OCI-LY1 (cell line): ENCODE measurements at regions not wholly inside any gene's neighbourhood (a gene's known extent, or its start where the extent isn't known, plus 50 kb on each side); places are given as distances from the start of the nearest gene placed in this dataset.

Source experiments
- CTCF ChIP-seq: fragments of 200-600 bp; sonication (generic), shearing (Covaris generic); IDR thresholded peaks from 2 replicates; pipeline ENCODE4 v1.5.1; 2017; ENCODE audit warnings: mild to moderate bottlenecking, antibody characterized with exemption, low read length, moderate library complexity, mixed read lengths
- EZH2 ChIP-seq: fragments of 200-600 bp; sonication (generic), shearing (Covaris generic); IDR thresholded peaks from 2 replicates; pipeline ENCODE4 v1.8.0; 2017; ENCODE audit warnings: borderline replicate concordance, mixed run types, mild to moderate bottlenecking, antibody characterized with exemption, low read length, moderate library complexity, mixed read lengths

DNA sequence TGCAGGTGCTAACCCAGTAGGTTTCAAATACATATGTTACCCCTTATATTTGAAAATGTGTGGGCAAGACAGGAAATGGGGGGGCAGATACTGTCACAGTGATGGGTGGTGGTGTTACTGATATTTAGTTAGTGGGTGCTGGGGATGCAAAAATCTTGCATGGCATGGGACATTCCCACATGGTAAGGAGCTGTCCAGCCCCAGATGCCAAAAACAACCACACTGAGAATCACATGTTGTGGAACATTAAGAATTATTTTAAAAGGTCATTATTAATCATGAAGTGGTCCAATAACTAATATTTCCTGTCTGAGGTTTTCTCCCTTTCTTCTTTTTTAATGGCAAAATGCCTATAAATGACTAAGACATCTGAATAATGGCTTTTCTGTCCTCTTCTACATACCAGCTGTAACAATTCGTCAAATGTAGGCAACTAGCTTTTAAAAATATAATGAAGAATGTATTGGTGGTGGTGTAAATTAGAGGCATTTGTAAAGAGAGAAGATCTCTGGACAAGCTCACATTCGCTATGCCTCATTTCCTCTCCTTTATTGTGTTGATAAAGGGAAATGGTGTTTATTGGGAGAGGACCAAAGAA is 57.3 kb upstream of the SLC35B3 start:
- TF ChIP-seq CTCF, result no peak
- TF ChIP-seq EZH2, result no peak
